ENCODE measurements at regions not wholly inside any gene's neighbourhood (a gene's known extent, or its start where the extent isn't known, plus 50 kb on each side); places are given as distances from the start of the nearest gene placed in this dataset.

DNA sequence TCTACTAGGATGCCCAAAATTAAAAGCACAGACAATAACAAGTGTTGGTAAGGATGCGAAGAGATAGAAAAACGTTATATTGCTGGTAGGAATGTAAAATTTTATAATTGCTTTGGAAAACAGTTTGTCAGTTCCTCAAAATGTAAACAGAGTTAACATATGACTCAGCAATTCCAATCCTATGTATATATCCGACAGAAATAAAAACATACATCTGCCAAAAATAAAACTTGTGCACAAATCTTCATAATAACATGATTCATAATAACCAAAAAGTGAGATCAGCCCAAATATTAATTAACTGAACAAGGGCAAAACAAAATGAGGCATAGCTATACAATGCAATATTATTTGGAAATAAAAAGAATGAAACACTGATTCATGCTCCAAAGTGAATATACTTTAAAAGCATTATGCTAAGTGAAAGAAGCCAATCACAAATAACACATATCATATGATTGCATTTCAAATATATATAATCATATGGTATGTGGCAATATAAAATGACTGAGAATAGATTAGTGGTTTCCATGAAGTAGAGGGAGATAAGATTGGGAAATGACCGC, 609.3 kb downstream of the IGSF11 start:
- TF ChIP-seq CTCF (IDR thresholded peaks at IDR 0.05; ENCODE audit: control extremely low read depth in 1 of 3, insufficient read depth in 1 of 3, low read depth in 1 of 3, low read length in 3 of 3) (no peak), POLR2AphosphoS5 (IDR thresholded peaks at IDR 0.05; ENCODE audit: low read depth, low read length) (no peak), POLR2A (IDR thresholded peaks at IDR 0.05; ENCODE audit: control extremely low read depth in 1 of 2, low read depth in 2 of 2, low read length in 2 of 2) (no peak), TBP (IDR thresholded peaks at IDR 0.05; ENCODE audit: low read depth, low read length) (no peak), SIX5 (IDR thresholded peaks at IDR 0.05; ENCODE audit: low read depth, low read length) (no peak), SRF (IDR thresholded peaks at IDR 0.05; ENCODE audit: low read depth, low read length) (no peak), CEBPB (IDR thresholded peaks at IDR 0.05; ENCODE audit: low read depth, low read length) (no peak), SIN3A (conservative IDR thresholded peaks at IDR 0.05 in 1 of 2, IDR thresholded peaks at IDR 0.05 in 1 of 2; ENCODE audit: low read depth in 1 of 2, low read length in 2 of 2) (no peak), KDM1A (IDR thresholded peaks at IDR 0.05; ENCODE audit: borderline replicate concordance, low read length) (no peak)
